ENCODE measurements at regions not wholly inside any gene's neighbourhood (a gene's known extent, or its start where the extent isn't known, plus 50 kb on each side); places are given as distances from the start of the nearest gene placed in this dataset.

DNA sequence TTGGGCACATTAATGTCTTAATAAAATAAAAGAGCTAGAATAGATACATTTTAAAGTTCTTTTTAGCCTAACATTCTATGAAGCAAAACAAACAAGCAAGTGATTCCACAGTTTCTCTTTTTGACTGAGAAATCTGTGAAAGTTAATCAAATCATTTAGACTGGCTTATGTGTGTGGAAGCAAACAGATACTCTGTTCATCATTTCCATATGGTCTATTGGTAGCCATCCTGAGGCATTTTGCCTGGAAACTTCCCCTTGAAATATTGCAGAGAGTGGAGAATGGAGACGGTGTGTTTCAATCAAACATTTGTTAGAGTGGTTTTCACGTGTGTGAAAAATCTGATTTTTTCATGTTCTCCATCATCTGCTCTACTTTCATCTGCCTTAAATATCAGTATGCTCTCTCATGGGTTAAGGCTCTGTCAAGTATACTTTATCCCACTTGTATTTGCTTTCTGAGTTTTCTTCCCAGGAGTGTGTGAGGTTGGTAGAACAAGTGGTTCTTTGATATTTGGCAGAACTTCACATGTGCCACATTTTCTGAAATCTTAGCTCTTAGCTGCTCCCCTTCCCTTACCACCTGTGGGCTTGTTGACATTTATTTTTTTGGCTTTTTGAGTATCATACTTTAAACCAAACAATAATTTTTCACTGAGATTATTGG, 139.1 kb upstream of the PTGFR start:
- TF ChIP-seq SRF (IDR thresholded peaks at IDR 0.05; ENCODE audit: low read depth) (no peak), MAX (IDR thresholded peaks at IDR 0.05) (no peak)
- Histone ChIP-seq H3K4me3 (replicated peaks in 1 of 2; ENCODE audit: low read depth in 1 of 2, low read length in 2 of 2) (no peak overlapping the region), H3K79me2 (ENCODE audit: insufficient read depth, low read length) (no peaks in the 10 kb centered on the region), H3K9ac (ENCODE audit: low read length) (no peak overlapping the region), H4K20me1 (ENCODE audit: insufficient read depth) (no peaks in the 10 kb centered on the region), H3K9me2 (ENCODE audit: insufficient read depth) (no peaks in the 10 kb centered on the region), H3K27me3 (ENCODE audit: insufficient read depth, low read length) (no peaks in the 10 kb centered on the region), H3K27ac (ENCODE audit: low read depth, low read length) (no peak overlapping the region), H3K9me3 (ENCODE audit: control insufficient read depth in 1 of 2, insufficient read depth in 1 of 2, low read depth in 1 of 2, low read length in 2 of 2) (no peaks in the 10 kb centered on the region), H2AFZ (ENCODE audit: low read depth, low read length, poor library complexity, severe bottlenecking) (no peak overlapping the region), H3K4me2 (ENCODE audit: low read length) (no peak overlapping the region), H3K4me1 (ENCODE audit: control insufficient read depth in 1 of 2, insufficient read depth in 2 of 2, low read length in 2 of 2) (no peaks in the 10 kb centered on the region), H3K36me3 (ENCODE audit: control insufficient read depth in 1 of 2, insufficient read depth in 2 of 2, low read length in 2 of 2) (no peaks in the 10 kb centered on the region)
- no TSS peak for BruUV-seq (replicated peaks)
- CTCF ChIA-PET = no interaction called here
- no peak for DNase-seq (ENCODE audit: low read depth, low spot score)
- no peak for ATAC-seq
- intact Hi-C loops (cut with micrococcal nuclease) = no loop called here
- RAD21 ChIA-PET (ENCODE audit: low non-redundant PET in 1 of 2, low total read pairs in 2 of 2, uncharacterized antibody in 2 of 2, unreplicated experiment in 2 of 2) = no interaction called here
- POLR2A ChIA-PET = no interaction called here

DNA sequence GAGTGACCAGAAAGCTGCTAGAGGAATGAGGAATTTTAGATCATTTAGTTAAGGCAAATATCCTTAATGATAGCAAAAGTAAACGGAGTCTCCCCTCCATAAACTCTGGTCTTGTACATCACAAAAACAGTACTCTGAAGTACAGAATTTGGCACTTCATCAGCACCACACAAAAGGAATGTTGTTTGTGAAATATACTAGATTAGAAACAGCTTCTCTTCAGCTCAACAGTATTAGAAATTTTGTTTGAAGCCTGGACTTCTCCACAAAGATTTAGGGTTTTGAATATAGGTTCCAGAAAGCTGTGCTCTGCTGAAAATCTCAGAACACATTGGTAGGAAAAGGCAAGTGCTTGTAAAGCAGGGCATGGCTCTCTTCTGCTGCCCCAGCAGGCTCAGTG, 135.1 kb upstream of the PTGFR start:
- ChIA-PET CTCF (interaction anchor here (1.5 kb wide), 1 partner anchor 22 kb away, joined by 4 read pairs; no protein-coding TSS in a partner anchor), POLR2A (no interaction called here), RAD21 (ENCODE audit: low non-redundant PET in 1 of 2, low total read pairs in 2 of 2, uncharacterized antibody in 2 of 2, unreplicated experiment in 2 of 2) (no interaction called here)
- no peak overlapping the region for H3K9ac ChIP-seq (ENCODE audit: low read length)
- ATAC-seq (no peak), DNase-seq (ENCODE audit: low read depth, low spot score) (no peak)
- no peaks in the 10 kb centered on the region for H3K27me3 ChIP-seq (ENCODE audit: insufficient read depth, low read length)
- H2AFZ ChIP-seq (ENCODE audit: low read depth, low read length, poor library complexity, severe bottlenecking) = no peak overlapping the region
- no peak overlapping the region for H3K4me3 ChIP-seq (replicated peaks in 1 of 2; ENCODE audit: low read depth in 1 of 2, low read length in 2 of 2)
- intact Hi-C loops (cut with micrococcal nuclease) = no loop called here
- H3K79me2 ChIP-seq (ENCODE audit: insufficient read depth, low read length) = no peaks in the 10 kb centered on the region
- no peaks in the 10 kb centered on the region for H3K9me2 ChIP-seq (ENCODE audit: insufficient read depth)
- H4K20me1 ChIP-seq (ENCODE audit: insufficient read depth) = no peaks in the 10 kb centered on the region
- BruUV-seq (replicated peaks) = no TSS peak
- no peaks in the 10 kb centered on the region for H3K9me3 ChIP-seq (ENCODE audit: control insufficient read depth in 1 of 2, insufficient read depth in 1 of 2, low read depth in 1 of 2, low read length in 2 of 2)
- H3K4me2 ChIP-seq (ENCODE audit: low read length) = no peak overlapping the region
- H3K36me3 ChIP-seq (ENCODE audit: control insufficient read depth in 1 of 2, insufficient read depth in 2 of 2, low read length in 2 of 2) = no peaks in the 10 kb centered on the region
- no peak overlapping the region for H3K27ac ChIP-seq (ENCODE audit: low read depth, low read length)
- no peaks in the 10 kb centered on the region for H3K4me1 ChIP-seq (ENCODE audit: control insufficient read depth in 1 of 2, insufficient read depth in 2 of 2, low read length in 2 of 2)
- TF ChIP-seq CEBPB (IDR thresholded peaks at IDR 0.05; ENCODE audit: low read depth) (no peak), ELF1 (IDR thresholded peaks at IDR 0.05; ENCODE audit: borderline replicate concordance, low read depth) (no peak), REST (IDR thresholded peaks at IDR 0.05; ENCODE audit: low read depth) (no peak), YY1 (IDR thresholded peaks at IDR 0.05; ENCODE audit: extremely low read depth, insufficient replicate concordance, low read depth, low read length) (no peak), EZH2 (IDR thresholded peaks at IDR 0.05) (no peak), ATF3 (IDR thresholded peaks at IDR 0.05) (no peak), SIN3A (IDR thresholded peaks at IDR 0.05; ENCODE audit: low read depth) (no peak), POLR2AphosphoS5 (IDR thresholded peaks at IDR 0.05; ENCODE audit: low read depth, low read length) (no peak)
- TF ChIP-seq, protein P1, sequence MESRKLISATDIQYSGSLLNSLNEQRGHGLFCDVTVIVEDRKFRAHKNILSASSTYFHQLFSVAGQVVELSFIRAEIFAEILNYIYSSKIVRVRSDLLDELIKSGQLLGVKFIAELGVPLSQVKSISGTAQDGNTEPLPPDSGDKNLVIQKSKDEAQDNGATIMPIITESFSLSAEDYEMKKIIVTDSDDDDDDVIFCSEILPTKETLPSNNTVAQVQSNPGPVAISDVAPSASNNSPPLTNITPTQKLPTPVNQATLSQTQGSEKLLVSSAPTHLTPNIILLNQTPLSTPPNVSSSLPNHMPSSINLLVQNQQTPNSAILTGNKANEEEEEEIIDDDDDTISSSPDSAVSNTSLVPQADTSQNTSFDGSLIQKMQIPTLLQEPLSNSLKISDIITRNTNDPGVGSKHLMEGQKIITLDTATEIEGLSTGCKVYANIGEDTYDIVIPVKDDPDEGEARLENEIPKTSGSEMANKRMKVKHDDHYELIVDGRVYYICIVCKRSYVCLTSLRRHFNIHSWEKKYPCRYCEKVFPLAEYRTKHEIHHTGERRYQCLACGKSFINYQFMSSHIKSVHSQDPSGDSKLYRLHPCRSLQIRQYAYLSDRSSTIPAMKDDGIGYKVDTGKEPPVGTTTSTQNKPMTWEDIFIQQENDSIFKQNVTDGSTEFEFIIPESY (IDR thresholded peaks at IDR 0.05; ENCODE audit: extremely low read depth, insufficient replicate concordance, low read length) = no peak

All from HCT116 (cell line).